Upper lobe of right lung (tissue), 1 donor: ENCODE measurements at regions not wholly inside any gene's neighbourhood (a gene's known extent, or its start where the extent isn't known, plus 50 kb on each side); places are given as distances from the start of the nearest gene placed in this dataset.

Experiments used
- ATAC-seq: fragments of 200-7000 bp; cut with Tn5 transposase; one replicate; pipeline ENCODE4 v1.9.1; 2020; ENCODE audit warnings: mild to moderate bottlenecking, moderate library complexity
- DNase-seq: peaks from one replicate; pipeline ENCODE4 v3.0.0-alpha.2; 2020
- H3K27ac ChIP-seq: fragments of 200-600 bp; one replicate; pipeline ENCODE4 v1.8.0; 2022
- H3K27me3 ChIP-seq: fragments of 200-600 bp; one replicate; pipeline ENCODE4 v1.8.0; 2022; ENCODE audit warnings: mild to moderate bottlenecking
- H3K36me3 ChIP-seq: fragments of 200-600 bp; one replicate; pipeline ENCODE4 v1.8.0; 2022
- H3K4me1 ChIP-seq: fragments of 200-600 bp; one replicate; pipeline ENCODE4 v1.8.0; 2022
- H3K4me3 ChIP-seq: fragments of 200-600 bp; one replicate; pipeline ENCODE4 v1.8.0; 2022; ENCODE audit warnings: mild to moderate bottlenecking
- H3K9me3 ChIP-seq: fragments of 200-600 bp; one replicate; pipeline ENCODE4 v1.8.0; 2022
- CTCF ChIP-seq: fragments of 200-600 bp; IDR thresholded peaks from one replicate; pipeline ENCODE4 v1.8.0; 2022; ENCODE audit warnings: antibody characterized with exemption
- intact Hi-C: fragments of 100-400 bp; cut with DNase I; formaldehyde crosslinking; loops from one replicate; pipeline ENCODE4 v1.11.0; 2022
- donor health status: DM: no; HTN: yes; CAD: no; lungs with severe emphysema.

GRCh38 chr6:4304927-4305455 lies 169.6 kb upstream of the ECI2 start:
- H3K4me1 ChIP-seq = no peaks in the 10 kb centered on the region
- DNase-seq = no peak
- H3K4me3 ChIP-seq = no peak overlapping the region
- TF ChIP-seq CTCF = no peak
- no peak overlapping the region for H3K27ac ChIP-seq
- ATAC-seq = no peak
- H3K27me3 ChIP-seq = no peaks in the 10 kb centered on the region
- no peaks in the 10 kb centered on the region for H3K36me3 ChIP-seq
- intact Hi-C loops = no loop called here
- no peaks in the 10 kb centered on the region for H3K9me3 ChIP-seq

GRCh38 chr6:4303638-4304037 lies 168.3 kb upstream of the ECI2 start:
- Histone ChIP-seq H3K4me3 (no peak overlapping the region), H3K36me3 (no peaks in the 10 kb centered on the region)
- intact Hi-C loops = no loop called here

GRCh38 chr6:4302524-4302923 lies 167.1 kb upstream of the ECI2 start:
- Histone ChIP-seq H3K9me3 (no peaks in the 10 kb centered on the region), H3K4me1 (no peaks in the 10 kb centered on the region), H3K27me3 (no peaks in the 10 kb centered on the region), H3K4me3 (no peak overlapping the region), H3K36me3 (no peaks in the 10 kb centered on the region), H3K27ac (no peak overlapping the region)
- no peak for DNase-seq
- intact Hi-C loops = no loop called here
- no peak for ATAC-seq
- TF ChIP-seq CTCF = no peak

More at GRCh38 chr6:4303638-4304037, 168.3 kb upstream of the ECI2 start:
- no peak for TF ChIP-seq CTCF
- Histone ChIP-seq H3K9me3 (no peaks in the 10 kb centered on the region), H3K4me1 (no peaks in the 10 kb centered on the region), H3K27me3 (no peaks in the 10 kb centered on the region), H3K27ac (no peak overlapping the region)
- ATAC-seq (peak; percentile 36), DNase-seq (no peak)

GRCh38 chr6:4301871-4302270 lies 166.5 kb upstream of the ECI2 start:
- no peak for DNase-seq
- Histone ChIP-seq H3K27ac (no peak overlapping the region), H3K27me3 (no peaks in the 10 kb centered on the region), H3K36me3 (no peaks in the 10 kb centered on the region), H3K4me1 (no peaks in the 10 kb centered on the region), H3K9me3 (no peaks in the 10 kb centered on the region), H3K4me3 (no peak overlapping the region)
- no peak for ATAC-seq
- intact Hi-C loops = no loop called here
- no peak for TF ChIP-seq CTCF

GRCh38 chr6:4300917-4301316 lies 165.5 kb upstream of the ECI2 start:
- Histone ChIP-seq H3K27me3 (no peaks in the 10 kb centered on the region), H3K36me3 (no peaks in the 10 kb centered on the region), H3K4me1 (no peaks in the 10 kb centered on the region), H3K27ac (no peak overlapping the region), H3K4me3 (no peak overlapping the region), H3K9me3 (no peaks in the 10 kb centered on the region)
- TF ChIP-seq CTCF = no peak
- ATAC-seq (no peak), DNase-seq (no peak)
- intact Hi-C loops = no loop called here

- no peaks in the 10 kb centered on the region for H3K36me3 ChIP-seq
- intact Hi-C loops = no loop called here
Measured at GRCh38 chr6:4299476-4299875, 164.1 kb upstream of the ECI2 start.

More at GRCh38 chr6:4299476-4299875, 164.1 kb upstream of the ECI2 start:
- H3K27me3 ChIP-seq = no peaks in the 10 kb centered on the region
- no peaks in the 10 kb centered on the region for H3K4me1 ChIP-seq
- no peaks in the 10 kb centered on the region for H3K9me3 ChIP-seq
- H3K27ac ChIP-seq = no peak overlapping the region
- no peak for TF ChIP-seq CTCF
- no peak overlapping the region for H3K4me3 ChIP-seq
- no peak for ATAC-seq
- no peak for DNase-seq
